ENCODE measurements at regions not wholly inside any gene's neighbourhood (a gene's known extent, or its start where the extent isn't known, plus 50 kb on each side); places are given as distances from the start of the nearest gene placed in this dataset.

DNA sequence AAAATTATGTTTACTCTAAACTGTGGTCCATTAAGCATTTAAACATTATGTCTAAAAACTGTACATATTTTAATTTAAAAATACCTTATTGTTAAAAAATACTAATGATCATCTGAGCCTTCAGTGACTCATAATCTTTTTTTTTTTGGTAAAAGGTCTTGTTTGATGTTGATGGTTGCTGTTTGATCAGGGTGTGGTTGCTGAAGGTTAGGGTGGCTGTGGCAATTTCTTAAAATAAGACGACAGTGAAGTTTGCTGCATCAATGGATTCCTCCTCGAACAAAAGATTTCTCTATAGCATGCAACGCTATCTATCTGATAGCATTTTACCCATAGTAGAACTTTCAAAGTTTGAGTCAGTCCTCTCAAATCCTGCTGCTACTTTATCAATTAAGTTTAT, 180.0 kb upstream of the AHR start:
- Histone ChIP-seq H3K27ac (no peak overlapping the region), H3K36me3 (no peaks in the 10 kb centered on the region), H3K9me3 (no peaks in the 10 kb centered on the region), H3K4me3 (replicated peaks in 1 of 3) (no peak overlapping the region), H3K4me1 (no peaks in the 10 kb centered on the region), H3K27me3 (no peaks in the 10 kb centered on the region)
- intact Hi-C loops (cut with DNase I) = no loop called here
- WGBS, 2 donors = 94 to 99% methylated on average over 3 of the region's 3 CpGs
- no peak for DNase-seq
- no peak for TF ChIP-seq POLR2A (IDR thresholded peaks at IDR 0.05)
- TF ChIP-seq, protein P1, sequence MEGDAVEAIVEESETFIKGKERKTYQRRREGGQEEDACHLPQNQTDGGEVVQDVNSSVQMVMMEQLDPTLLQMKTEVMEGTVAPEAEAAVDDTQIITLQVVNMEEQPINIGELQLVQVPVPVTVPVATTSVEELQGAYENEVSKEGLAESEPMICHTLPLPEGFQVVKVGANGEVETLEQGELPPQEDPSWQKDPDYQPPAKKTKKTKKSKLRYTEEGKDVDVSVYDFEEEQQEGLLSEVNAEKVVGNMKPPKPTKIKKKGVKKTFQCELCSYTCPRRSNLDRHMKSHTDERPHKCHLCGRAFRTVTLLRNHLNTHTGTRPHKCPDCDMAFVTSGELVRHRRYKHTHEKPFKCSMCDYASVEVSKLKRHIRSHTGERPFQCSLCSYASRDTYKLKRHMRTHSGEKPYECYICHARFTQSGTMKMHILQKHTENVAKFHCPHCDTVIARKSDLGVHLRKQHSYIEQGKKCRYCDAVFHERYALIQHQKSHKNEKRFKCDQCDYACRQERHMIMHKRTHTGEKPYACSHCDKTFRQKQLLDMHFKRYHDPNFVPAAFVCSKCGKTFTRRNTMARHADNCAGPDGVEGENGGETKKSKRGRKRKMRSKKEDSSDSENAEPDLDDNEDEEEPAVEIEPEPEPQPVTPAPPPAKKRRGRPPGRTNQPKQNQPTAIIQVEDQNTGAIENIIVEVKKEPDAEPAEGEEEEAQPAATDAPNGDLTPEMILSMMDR (IDR thresholded peaks at IDR 0.05) = no peak

GRCh38 chr7:17120756-17121155, 177.7 kb upstream of the AHR start:
- TF ChIP-seq POLR2A (IDR thresholded peaks at IDR 0.05) = no peak
- TF ChIP-seq, protein P1 (IDR thresholded peaks at IDR 0.05) = no peak
- Histone ChIP-seq H3K4me1 (no peaks in the 10 kb centered on the region), H3K27ac (no peak overlapping the region), H3K36me3 (no peaks in the 10 kb centered on the region), H3K4me3 (replicated peaks in 1 of 3) (no peak overlapping the region), H3K9me3 (no peaks in the 10 kb centered on the region), H3K27me3 (no peaks in the 10 kb centered on the region)
- intact Hi-C loops (cut with DNase I) = no loop called here
- 56 to 95% methylated on average over 2 of the region's 2 CpGs for WGBS, 2 donors
- no peak for DNase-seq

DNA sequence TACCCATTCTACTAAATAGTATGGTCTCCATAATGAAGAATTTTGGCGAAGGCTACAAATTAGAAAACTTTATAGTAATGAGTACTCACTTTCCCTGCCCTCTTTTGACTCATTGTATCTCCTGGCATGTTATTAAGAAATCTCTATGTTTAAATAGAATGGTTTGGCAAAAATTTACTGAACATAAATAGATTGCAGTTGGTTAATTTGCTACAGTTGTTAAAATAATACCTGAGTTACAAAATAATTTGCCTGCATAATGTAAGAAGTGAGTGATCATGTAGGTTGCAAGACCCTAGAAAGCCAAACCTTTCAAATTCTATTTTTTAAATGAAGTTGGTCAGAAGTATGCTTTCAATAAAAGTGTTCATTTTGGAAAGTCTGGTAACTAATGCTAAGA, 176.8 kb upstream of the AHR start:
- TF ChIP-seq, protein P1 (IDR thresholded peaks at IDR 0.05) = no peak
- TF ChIP-seq POLR2A (IDR thresholded peaks at IDR 0.05) = no peak
- Histone ChIP-seq H3K27me3 (no peaks in the 10 kb centered on the region), H3K9me3 (no peaks in the 10 kb centered on the region), H3K27ac (no peak overlapping the region), H3K4me1 (no peaks in the 10 kb centered on the region), H3K36me3 (no peaks in the 10 kb centered on the region), H3K4me3 (replicated peaks in 1 of 3) (no peak overlapping the region)
- DNase-seq = no peak
- WGBS, 2 donors = 92 to 95% methylated on average over 1 of the region's 1 CpG
- intact Hi-C loops (cut with DNase I) = no loop called here

GRCh38 chr7:17123020-17123419, 175.4 kb upstream of the AHR start:
- Histone ChIP-seq H3K4me1 (no peaks in the 10 kb centered on the region), H3K27ac (no peak overlapping the region), H3K36me3 (no peaks in the 10 kb centered on the region), H3K9me3 (no peaks in the 10 kb centered on the region), H3K4me3 (replicated peaks in 1 of 3) (no peak overlapping the region), H3K27me3 (no peaks in the 10 kb centered on the region)
- 76 to 79% methylated on average over 4 of the region's 4 CpGs for WGBS, 2 donors
- intact Hi-C loops (cut with DNase I) = no loop called here
- no peak for DNase-seq
- TF ChIP-seq, protein P1 (IDR thresholded peaks at IDR 0.05) = no peak
- TF ChIP-seq POLR2A (IDR thresholded peaks at IDR 0.05) = no peak

DNA sequence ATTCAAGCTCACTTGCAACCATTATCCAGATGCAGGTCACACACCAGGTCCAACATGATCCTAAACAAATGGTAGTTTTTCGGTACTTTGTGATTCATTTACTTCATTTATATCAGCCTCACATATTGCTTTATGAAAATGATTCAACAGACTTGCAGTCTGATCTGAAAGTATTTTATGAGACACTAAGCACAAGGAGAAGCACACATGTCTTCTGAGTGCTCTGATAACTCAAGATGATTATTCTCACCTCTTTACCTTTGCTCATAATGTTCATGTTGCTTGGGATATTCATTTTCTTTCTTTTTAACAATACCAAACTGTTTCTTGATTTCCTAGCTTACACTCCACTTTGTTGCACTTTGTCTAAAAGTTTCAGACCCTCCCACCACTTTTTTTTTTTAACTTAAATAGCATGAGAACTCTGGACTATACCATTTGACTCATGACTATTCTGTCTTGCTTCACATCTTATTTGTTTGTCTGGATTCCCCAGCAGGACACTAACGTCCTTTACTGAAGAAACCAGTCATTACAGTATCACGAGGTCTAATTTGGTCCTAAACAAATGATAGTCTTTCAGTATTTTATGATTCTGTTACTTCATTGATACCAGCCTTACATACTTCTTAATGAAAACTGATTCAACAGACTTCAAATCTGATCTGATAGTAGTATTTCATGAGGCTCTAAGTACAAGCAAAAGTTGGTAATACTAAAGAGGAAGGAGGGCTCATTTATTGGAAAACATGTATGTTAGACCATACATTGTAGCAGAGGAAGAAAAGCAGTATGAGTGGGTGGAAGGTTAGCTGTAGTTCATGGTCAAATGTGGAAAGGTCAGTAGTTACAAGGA, 171.8 kb upstream of the AHR start:
- intact Hi-C loops (cut with DNase I) = no loop called here
- TF ChIP-seq, protein P1 (IDR thresholded peaks at IDR 0.05) = no peak
- no peak for TF ChIP-seq POLR2A (IDR thresholded peaks at IDR 0.05)
- Histone ChIP-seq H3K27ac (no peak overlapping the region), H3K4me1 (peaks cover 0 to 7% of the 10 kb centered on the region in 2 donors), H3K9me3 (no peaks in the 10 kb centered on the region), H3K36me3 (no peaks in the 10 kb centered on the region), H3K4me3 (replicated peaks in 1 of 3) (no peak overlapping the region), H3K27me3 (no peaks in the 10 kb centered on the region)
- WGBS, 2 donors = 86 to 91% methylated on average over 3 of the region's 3 CpGs
- DNase-seq = no peak

Measured in thyroid gland (tissue), 4 donors.